Panc1 (cell line): ENCODE measurements at regions not wholly inside any gene's neighbourhood (a gene's known extent, or its start where the extent isn't known, plus 50 kb on each side); places are given as distances from the start of the nearest gene placed in this dataset.

Source experiments
- POLR2AphosphoS5 ChIP-seq: IDR thresholded peaks from 2 replicates; pipeline ENCODE4 v1.6.1; 2012; ENCODE audit warnings: mild to moderate bottlenecking, low read depth, low read length, moderate library complexity
- REST ChIP-seq, 2 experiments: IDR thresholded peaks; 2 replicates each; pipeline ENCODE4 v1.6.1; 2011 to 2012; ENCODE audit warnings: low read depth in 2 of 2, control low read depth in 1 of 2, low read length in 1 of 2, mild to moderate bottlenecking in 1 of 2, moderate library complexity in 1 of 2; ENCODE audit not compliant: insufficient read depth in 1 of 2
- SIN3A ChIP-seq: IDR thresholded peaks from 2 replicates; pipeline ENCODE4 v1.6.1; 2012; ENCODE audit warnings: low read depth, mild to moderate bottlenecking, low read length, moderate library complexity, borderline replicate concordance; ENCODE audit not compliant: insufficient read depth
- TCF7L2 ChIP-seq: IDR thresholded peaks from 2 replicates; pipeline ENCODE4 v1.6.1; 2011; ENCODE audit warnings: mild to moderate bottlenecking, low read depth, low read length, inconsistent platforms
- TF ChIP-seq, protein P1 (sequence below): fragments of 450-650 bp; IDR thresholded peaks from 2 replicates; pipeline ENCODE4 v1.5.1; 2017; ENCODE audit warnings: mild to moderate bottlenecking

GRCh38 chr10:78742730-78743615 is 325.8 kb upstream of the ZMIZ1 start:
- TF ChIP-seq, protein P1, sequence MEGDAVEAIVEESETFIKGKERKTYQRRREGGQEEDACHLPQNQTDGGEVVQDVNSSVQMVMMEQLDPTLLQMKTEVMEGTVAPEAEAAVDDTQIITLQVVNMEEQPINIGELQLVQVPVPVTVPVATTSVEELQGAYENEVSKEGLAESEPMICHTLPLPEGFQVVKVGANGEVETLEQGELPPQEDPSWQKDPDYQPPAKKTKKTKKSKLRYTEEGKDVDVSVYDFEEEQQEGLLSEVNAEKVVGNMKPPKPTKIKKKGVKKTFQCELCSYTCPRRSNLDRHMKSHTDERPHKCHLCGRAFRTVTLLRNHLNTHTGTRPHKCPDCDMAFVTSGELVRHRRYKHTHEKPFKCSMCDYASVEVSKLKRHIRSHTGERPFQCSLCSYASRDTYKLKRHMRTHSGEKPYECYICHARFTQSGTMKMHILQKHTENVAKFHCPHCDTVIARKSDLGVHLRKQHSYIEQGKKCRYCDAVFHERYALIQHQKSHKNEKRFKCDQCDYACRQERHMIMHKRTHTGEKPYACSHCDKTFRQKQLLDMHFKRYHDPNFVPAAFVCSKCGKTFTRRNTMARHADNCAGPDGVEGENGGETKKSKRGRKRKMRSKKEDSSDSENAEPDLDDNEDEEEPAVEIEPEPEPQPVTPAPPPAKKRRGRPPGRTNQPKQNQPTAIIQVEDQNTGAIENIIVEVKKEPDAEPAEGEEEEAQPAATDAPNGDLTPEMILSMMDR: no peak
- TF ChIP-seq REST (IDR thresholded peaks at IDR 0.05; ENCODE audit: insufficient read depth in 1 of 2, low read depth in 2 of 2, low read length in 1 of 2) (no peak), POLR2AphosphoS5 (no peak), SIN3A (no peak), TCF7L2 (no peak)
